Loucy (cell line): ENCODE measurements at regions not wholly inside any gene's neighbourhood (a gene's known extent, or its start where the extent isn't known, plus 50 kb on each side); places are given as distances from the start of the nearest gene placed in this dataset.

Experiments used
- CTCF ChIP-seq: fragments of 200-600 bp; sonication (generic); conservative IDR thresholded peaks from 2 replicates; pipeline ENCODE4 v1.5.1; 2014; ENCODE audit warnings: mild to moderate bottlenecking, antibody characterized with exemption, low read length
- EZH2phosphoT487 ChIP-seq: fragments of 200-600 bp; IDR thresholded peaks from 2 replicates; pipeline ENCODE4 v1.6.1; 2018; ENCODE audit warnings: antibody characterized with exemption, mild to moderate bottlenecking, moderate library complexity, borderline replicate concordance

GRCh38 chr11:103729617-103730016 is 306.8 kb upstream of the DDI1 start:
- TF ChIP-seq CTCF (no peak), EZH2phosphoT487 (no peak)
